ENCODE measurements at regions not wholly inside any gene's neighbourhood (a gene's known extent, or its start where the extent isn't known, plus 50 kb on each side); places are given as distances from the start of the nearest gene placed in this dataset.
"Not testable (repeated sequence)": the region's sequence is repeated elsewhere in the genome, so short reads cannot be mapped to it uniquely, and the experiment has no call there.

DNA sequence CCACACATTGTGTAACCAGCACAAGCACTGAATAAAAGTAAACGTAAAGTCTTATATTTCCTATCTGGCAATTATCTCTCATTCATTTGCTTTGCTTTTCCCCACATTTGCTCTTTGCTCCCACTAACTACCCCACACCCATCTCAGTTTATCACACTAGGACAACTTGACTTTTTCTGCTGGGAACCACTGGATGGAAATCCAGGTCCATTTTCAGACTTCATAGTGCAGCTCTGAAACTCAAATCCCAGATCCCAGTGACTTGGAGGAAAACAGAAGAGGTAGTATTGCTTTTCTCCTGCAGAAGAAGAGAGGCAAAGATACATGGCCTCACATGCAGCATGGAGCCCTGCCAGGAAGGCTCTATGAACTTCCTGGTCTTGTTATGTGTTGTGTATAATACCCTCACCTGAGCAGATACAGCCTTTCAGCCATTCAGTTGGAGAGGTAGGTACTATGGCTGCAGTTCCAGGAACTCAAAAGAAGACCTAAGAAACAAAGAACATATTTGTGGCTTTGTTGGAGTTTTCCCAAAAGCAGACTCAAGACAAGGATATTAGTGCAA is 90.0 kb upstream of the NIPBL start:
- peak; percentile 5 for DNase-seq

DNA sequence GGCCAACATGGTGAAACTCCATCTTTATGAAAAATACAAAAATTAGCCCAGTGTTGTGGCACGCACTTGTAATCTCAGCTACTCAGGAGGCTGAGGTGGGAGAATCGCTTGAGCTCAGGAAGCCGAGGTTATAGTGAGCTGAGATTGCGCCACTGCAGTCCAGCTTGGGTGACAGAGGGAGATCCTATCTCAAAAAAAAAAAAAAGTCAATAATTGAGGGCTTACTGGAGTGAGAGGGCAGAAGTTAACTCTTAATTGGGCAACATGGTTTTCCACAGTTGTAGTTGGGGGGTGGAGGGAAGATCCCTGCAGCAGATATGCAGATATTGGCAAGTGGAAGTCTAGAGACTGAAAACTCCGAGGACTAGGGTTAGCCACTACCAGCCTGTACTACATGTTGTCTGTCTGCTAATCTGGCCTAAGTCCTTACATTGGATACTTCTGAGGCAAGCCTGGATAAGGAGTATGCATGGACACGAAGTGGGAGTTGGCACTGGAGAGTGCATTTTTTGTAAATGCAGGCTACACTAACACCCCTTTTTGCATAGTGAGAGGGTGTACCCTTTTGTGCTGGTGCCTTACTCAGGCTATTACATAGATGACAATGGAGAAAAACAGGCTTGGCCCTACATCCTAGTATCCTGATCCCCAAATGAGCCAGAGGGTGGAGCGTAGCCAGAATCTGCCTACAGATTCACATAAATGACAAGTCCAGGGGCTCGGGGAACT is 89.0 kb upstream of the NIPBL start:
- DNase-seq = no peak

DNA sequence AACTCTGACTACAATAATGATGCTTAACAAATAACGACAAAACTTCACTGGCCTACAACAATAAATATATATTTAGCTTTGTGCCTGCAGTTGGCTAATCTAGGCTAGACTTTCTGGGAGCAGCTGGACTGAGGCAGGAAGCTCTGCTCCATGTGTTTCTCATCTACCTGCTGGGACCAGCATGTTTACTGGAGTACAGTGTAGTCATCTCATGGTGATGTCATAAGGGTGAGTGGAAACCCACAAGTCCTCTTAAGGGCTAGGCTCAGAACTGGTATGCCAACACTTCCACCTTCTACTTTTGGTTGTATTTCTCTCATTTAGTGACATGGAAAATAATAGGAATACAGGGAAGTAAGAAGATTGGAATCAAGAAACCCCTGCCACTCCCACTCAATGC is 85.7 kb upstream of the NIPBL start:
- peak; percentile 54 for DNase-seq

GRCh38 chr5:36792560-36793180 is 83.9 kb upstream of the NIPBL start:
- DNase-seq = no peak

- DNase-seq = no peak
Observed at GRCh38 chr5:36795366-36795765, 81.2 kb upstream of the NIPBL start.

GRCh38 chr5:36796155-36796554 is 80.4 kb upstream of the NIPBL start:
- no peak for DNase-seq

- DNase-seq = no peak
Observed at GRCh38 chr5:36801523-36801922, 75.0 kb upstream of the NIPBL start.

GRCh38 chr5:36802187-36802586 is 74.4 kb upstream of the NIPBL start:
- DNase-seq = no peak

DNA sequence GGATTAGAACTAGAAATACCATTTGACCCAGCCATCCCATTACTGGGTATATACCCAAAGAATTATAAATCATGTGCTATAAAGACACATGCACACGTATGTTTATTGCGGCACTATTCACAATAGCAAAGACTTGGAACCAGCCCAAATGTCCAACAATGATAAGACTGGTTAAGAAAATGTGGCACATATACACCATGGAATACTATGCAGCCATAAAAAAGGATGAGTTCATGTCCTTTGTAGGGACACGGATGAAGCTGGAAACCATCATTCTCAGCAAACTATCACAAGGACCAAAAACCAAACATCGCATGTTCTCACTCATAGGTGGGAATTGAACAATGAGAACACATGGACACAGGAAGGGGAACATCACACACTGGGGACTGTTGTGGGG is 63.3 kb upstream of the NIPBL start:
- not testable (repeated sequence) for DNase-seq

DNA sequence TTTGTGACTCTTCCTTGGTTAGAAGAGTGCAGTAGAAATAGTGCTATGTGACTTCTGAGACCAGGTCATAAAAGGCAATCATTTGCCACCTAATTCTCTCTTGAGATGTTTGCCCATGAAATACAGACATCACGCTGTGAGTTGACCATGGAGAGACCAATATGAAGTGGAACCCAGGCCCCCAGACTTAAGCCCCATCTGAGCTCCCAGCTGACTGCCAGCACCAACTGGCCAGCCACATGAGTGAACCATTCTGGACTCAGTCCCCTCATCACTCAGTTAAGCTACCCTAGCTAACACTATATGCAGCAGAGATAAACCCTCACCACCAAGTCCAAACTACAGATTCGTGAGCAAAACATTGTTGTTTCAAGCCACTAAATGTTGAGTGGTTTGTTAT is 60.7 kb upstream of the NIPBL start:
- no peak for DNase-seq

DNA sequence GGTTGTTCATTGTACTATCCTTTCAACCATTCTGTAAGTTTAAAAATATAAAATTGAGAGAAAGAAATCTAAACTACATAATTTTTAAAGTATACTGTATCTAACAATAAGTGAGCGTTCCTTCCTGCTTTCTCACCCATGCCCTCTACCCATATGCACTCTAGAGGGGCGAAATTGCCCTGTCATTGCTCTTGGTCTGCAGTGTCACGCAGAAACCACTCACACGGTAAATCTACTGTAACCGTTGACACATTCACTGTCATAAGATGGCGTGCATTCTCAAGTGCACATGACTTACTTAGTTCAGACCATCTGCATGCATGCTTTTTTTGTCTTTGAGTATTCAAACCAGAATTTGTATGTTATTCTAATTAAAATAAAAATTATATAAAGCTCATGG is 55.7 kb upstream of the NIPBL start:
- peak; percentile 97 for DNase-seq

GRCh38 chr5:36826694-36827093 is 49.9 kb upstream of the NIPBL start:
- no peak for DNase-seq

Data from DMS53 (cell line).